ENCODE measurements at regions not wholly inside any gene's neighbourhood (a gene's known extent, or its start where the extent isn't known, plus 50 kb on each side); places are given as distances from the start of the nearest gene placed in this dataset.

DNA sequence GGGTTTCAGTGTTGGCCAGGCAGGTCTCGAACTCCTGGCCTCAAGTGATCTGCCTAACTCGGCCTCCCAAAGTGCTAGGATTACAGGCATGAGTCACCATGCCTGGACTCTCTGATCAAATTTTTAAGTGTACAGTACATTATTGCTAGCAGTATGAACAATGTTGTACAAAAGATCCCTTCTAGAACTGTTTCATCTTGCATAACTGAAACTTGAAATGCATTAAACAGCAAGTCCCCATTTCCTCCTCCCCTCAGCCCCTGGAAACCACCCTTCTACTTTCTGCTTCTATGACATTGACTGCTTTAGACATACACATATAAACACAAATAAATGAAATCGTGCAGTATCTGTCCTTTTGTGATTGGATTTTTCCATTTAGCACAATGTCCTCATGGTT lies 463.4 kb downstream of the PTPRC start:
- Histone ChIP-seq H3K27ac (ENCODE audit: low read depth in 1 of 2, low read length in 1 of 2) (no peak overlapping the region), H3K36me3 (ENCODE audit: control insufficient read depth in 4 of 4, insufficient read depth in 4 of 4, low read length in 4 of 4) (no peaks in the 10 kb centered on the region), H3K9me3 (ENCODE audit: control insufficient read depth in 4 of 4, insufficient read depth in 3 of 4, low read length in 3 of 4) (peaks cover 0 to 5% (median 3%) of the 10 kb centered on the region in 4 donors), H3K4me1 (ENCODE audit: control insufficient read depth in 5 of 5, insufficient read depth in 5 of 5, low read length in 5 of 5) (no peaks in the 10 kb centered on the region), H3K4me3 (no peak overlapping the region), H3K27me3 (ENCODE audit: control insufficient read depth in 3 of 3, insufficient read depth in 3 of 3, low read length in 2 of 3) (no peaks in the 10 kb centered on the region), H3K9ac (ENCODE audit: insufficient read depth in 1 of 2, low read length in 2 of 2) (no peak overlapping the region)
- no peak for ATAC-seq (ENCODE audit: insufficient read depth, low FRiP score)
- DNase-seq: no peak
- no peak for TF ChIP-seq CTCF (IDR thresholded peaks at IDR 0.05; ENCODE audit: control extremely low read depth, extremely low read depth)
- WGBS, 2 donors: 85% methylated on average over 3 of the region's 3 CpGs

- 93 to 96% methylated on average over 3 of the region's 3 CpGs for WGBS, 2 donors
- DNase-seq (no peak), ATAC-seq (ENCODE audit: insufficient read depth, low FRiP score) (no peak)
- Histone ChIP-seq H3K27ac (ENCODE audit: low read depth in 1 of 2, low read length in 1 of 2) (no peak overlapping the region), H3K36me3 (ENCODE audit: control insufficient read depth in 4 of 4, insufficient read depth in 4 of 4, low read length in 4 of 4) (no peaks in the 10 kb centered on the region), H3K4me3 (no peak overlapping the region), H3K4me1 (ENCODE audit: control insufficient read depth in 5 of 5, insufficient read depth in 5 of 5, low read length in 5 of 5) (no peaks in the 10 kb centered on the region), H3K27me3 (ENCODE audit: control insufficient read depth in 3 of 3, insufficient read depth in 3 of 3, low read length in 2 of 3) (no peaks in the 10 kb centered on the region), H3K9me3 (ENCODE audit: control insufficient read depth in 4 of 4, insufficient read depth in 3 of 4, low read length in 3 of 4) (peaks cover 0 to 11% (median 3%) of the 10 kb centered on the region in 4 donors), H3K9ac (ENCODE audit: insufficient read depth in 1 of 2, low read length in 2 of 2) (no peak overlapping the region)
- no peak for TF ChIP-seq CTCF (IDR thresholded peaks at IDR 0.05; ENCODE audit: control extremely low read depth, extremely low read depth)
Measured at GRCh38 chr1:199109160-199109559, 470.3 kb downstream of the PTPRC start.

DNA sequence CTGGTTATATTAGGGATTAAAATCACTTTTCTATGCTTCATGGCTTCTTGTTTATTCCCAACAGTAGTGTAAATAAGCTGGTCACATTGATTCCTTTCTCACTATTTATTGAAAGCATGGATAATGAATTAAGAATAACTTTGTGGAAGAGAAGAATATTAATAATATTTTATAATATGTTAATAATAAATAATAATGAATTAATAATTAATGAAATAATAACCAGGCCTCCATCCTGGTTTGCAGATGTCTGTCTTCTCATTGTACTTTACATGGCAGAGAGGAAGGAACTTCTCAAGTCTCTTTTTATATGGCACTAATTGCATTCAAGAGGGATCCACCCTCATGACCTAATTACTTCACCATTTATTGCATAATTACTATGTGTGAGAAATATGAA lies 473.5 kb downstream of the PTPRC start:
- DNase-seq: no peak
- H3K27ac ChIP-seq (ENCODE audit: low read depth in 1 of 2, low read length in 1 of 2): no peak overlapping the region
- no peaks in the 10 kb centered on the region for H3K4me1 ChIP-seq (ENCODE audit: control insufficient read depth in 5 of 5, insufficient read depth in 5 of 5, low read length in 5 of 5)
- H3K36me3 ChIP-seq (ENCODE audit: control insufficient read depth in 4 of 4, insufficient read depth in 4 of 4, low read length in 4 of 4): no peaks in the 10 kb centered on the region
- no peak for TF ChIP-seq CTCF (IDR thresholded peaks at IDR 0.05; ENCODE audit: control extremely low read depth, extremely low read depth)
- H3K4me3 ChIP-seq: no peak overlapping the region
- H3K27me3 ChIP-seq (ENCODE audit: control insufficient read depth in 3 of 3, insufficient read depth in 3 of 3, low read length in 2 of 3): no peaks in the 10 kb centered on the region
- H3K9me3 ChIP-seq (ENCODE audit: control insufficient read depth in 4 of 4, insufficient read depth in 3 of 4, low read length in 3 of 4): peaks cover 0 to 6% (median under 1%) of the 10 kb centered on the region in 4 donors
- no peak for ATAC-seq (ENCODE audit: insufficient read depth, low FRiP score)
- H3K9ac ChIP-seq (ENCODE audit: insufficient read depth in 1 of 2, low read length in 2 of 2): no peak overlapping the region

DNA sequence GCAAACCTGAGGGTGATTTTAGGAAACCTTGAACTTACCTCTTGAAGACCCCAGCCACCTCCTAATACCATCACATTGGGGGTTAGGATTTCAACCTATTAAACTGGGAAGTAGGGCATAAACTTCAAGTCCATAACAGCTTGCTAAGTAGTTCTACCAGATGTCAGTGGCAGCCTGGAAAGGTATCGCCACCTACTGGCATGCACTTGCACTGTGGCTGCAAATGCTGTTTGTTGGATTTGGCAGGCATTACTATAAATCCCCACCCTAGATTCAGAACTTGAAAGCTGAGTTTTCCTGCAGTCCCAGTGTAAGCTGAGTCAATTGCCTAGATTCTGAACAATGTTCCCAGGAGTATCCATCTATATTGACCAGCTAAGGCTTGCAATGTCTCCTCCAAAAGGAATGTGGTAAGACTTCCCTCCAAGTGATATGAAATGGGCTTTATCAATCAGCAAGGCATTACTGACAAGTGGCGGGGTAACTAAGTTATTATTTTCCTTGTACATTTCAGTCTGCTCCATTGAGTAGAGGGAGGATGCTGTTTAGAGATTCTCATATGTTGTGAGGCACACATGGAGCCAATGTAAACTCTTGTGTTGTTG lies 474.5 kb downstream of the PTPRC start:
- WGBS, 2 donors: 92 to 95% methylated on average over 2 of the region's 2 CpGs
- ATAC-seq (ENCODE audit: insufficient read depth, low FRiP score): no peak

More for the DNA sequence above, 474.5 kb downstream of the PTPRC start:
- H3K4me1 ChIP-seq (ENCODE audit: control insufficient read depth in 5 of 5, insufficient read depth in 5 of 5, low read length in 5 of 5): no peaks in the 10 kb centered on the region
- no peak overlapping the region for H3K9ac ChIP-seq (ENCODE audit: insufficient read depth in 1 of 2, low read length in 2 of 2)
- no peaks in the 10 kb centered on the region for H3K27me3 ChIP-seq (ENCODE audit: control insufficient read depth in 3 of 3, insufficient read depth in 3 of 3, low read length in 2 of 3)
- H3K9me3 ChIP-seq (ENCODE audit: control insufficient read depth in 4 of 4, insufficient read depth in 3 of 4, low read length in 3 of 4): peaks cover 0 to 3% (median under 1%) of the 10 kb centered on the region in 4 donors
- TF ChIP-seq CTCF (IDR thresholded peaks at IDR 0.05; ENCODE audit: control extremely low read depth, extremely low read depth): peak; percentile 74
- no peaks in the 10 kb centered on the region for H3K36me3 ChIP-seq (ENCODE audit: control insufficient read depth in 4 of 4, insufficient read depth in 4 of 4, low read length in 4 of 4)
- H3K4me3 ChIP-seq: no peak overlapping the region
- peak; percentile 33 to 59 (median 55) for DNase-seq
- no peak overlapping the region for H3K27ac ChIP-seq (ENCODE audit: low read depth in 1 of 2, low read length in 1 of 2)

Data from lung (tissue), 11 donors.